Activated CD8-positive, alpha-beta T cell treated with anti-CD3 and anti-CD28 coated beads for 36 hours (primary cell): ENCODE measurements at regions not wholly inside any gene's neighbourhood (a gene's known extent, or its start where the extent isn't known, plus 50 kb on each side); places are given as distances from the start of the nearest gene placed in this dataset.

Source experiments
- ATAC-seq: fragments of 200-7000 bp; cut with Tn5 transposase; one replicate; pipeline ENCODE4 v1.10.0; 2021; ENCODE audit warnings: mild to moderate bottlenecking, moderate library complexity
- CTCF ChIA-PET: fragments of 350-600 bp; sonication (Branson Sonifier 250); formaldehyde crosslinking; loops from one replicate; lab custom pipeline; 2021; ENCODE audit warnings: antibody characterized with exemption; lab: Charles Lee
- POLR2A ChIA-PET: fragments of 350-600 bp; sonication (Branson Sonifier 250); formaldehyde crosslinking; loops from one replicate; lab custom pipeline; 2021; ENCODE audit warnings: antibody characterized with exemption; lab: Charles Lee
- DNase-seq: peaks from one replicate; pipeline ENCODE4 v3.0.0-alpha.2; 2020
- H3K27ac Mint-ChIP-seq: one replicate; pipeline ENCODE4 v1.8.0; 2021; ENCODE audit warnings: mild to moderate bottlenecking, mixed read lengths
- H3K27me3 Mint-ChIP-seq: one replicate; pipeline ENCODE4 v1.8.0; 2021; ENCODE audit warnings: mixed read lengths
- H3K36me3 Mint-ChIP-seq: one replicate; pipeline ENCODE4 v1.8.0; 2021; ENCODE audit warnings: low read depth, mixed read lengths
- H3K4me1 Mint-ChIP-seq: one replicate; pipeline ENCODE4 v1.8.0; 2021; ENCODE audit warnings: low read depth, mixed read lengths
- H3K4me3 Mint-ChIP-seq: one replicate; pipeline ENCODE4 v1.8.0; 2021; ENCODE audit warnings: mild to moderate bottlenecking, moderate library complexity, mixed read lengths
- H3K9me3 Mint-ChIP-seq: one replicate; pipeline ENCODE4 v1.8.0; 2021; ENCODE audit warnings: mixed read lengths
- intact Hi-C: fragments of 100-400 bp; cut with micrococcal nuclease; formaldehyde crosslinking; loops from one replicate; pipeline ENCODE4 v1.10.0; 2022
- TF ChIP-seq, protein P1 (sequence below): fragments of 200-600 bp; IDR thresholded peaks from one replicate; pipeline ENCODE4 v1.8.0; 2022; ENCODE audit warnings: antibody characterized with exemption, mild to moderate bottlenecking

DNA sequence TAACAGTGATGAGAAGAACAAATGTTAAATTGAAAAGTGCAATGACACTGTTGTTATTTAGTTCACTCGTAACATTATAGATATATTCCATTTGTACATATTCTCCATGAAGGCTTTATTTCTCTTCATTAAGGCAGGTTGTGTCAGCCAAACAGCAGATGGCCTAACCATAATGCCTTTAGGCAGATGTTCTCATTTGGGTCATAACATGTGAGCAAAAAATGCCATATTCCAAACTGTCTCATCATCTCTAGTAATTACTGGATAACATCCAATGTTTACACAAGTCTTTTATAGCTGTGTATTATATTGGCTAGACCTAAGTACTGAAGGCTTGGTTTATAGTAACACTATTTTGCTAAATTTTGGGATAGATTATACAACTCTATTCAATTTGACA is 87.2 kb upstream of the CHODL start:
- DNase-seq (no peak), ATAC-seq (no peak)
- Mint-ChIP-seq H3K27ac (no peak overlapping the region), H3K9me3 (peaks cover 4% of the 10 kb centered on the region), H3K36me3 (no peaks in the 10 kb centered on the region), H3K4me1 (peaks cover 13% of the 10 kb centered on the region), H3K27me3 (no peaks in the 10 kb centered on the region), H3K4me3 (no peak overlapping the region)
- POLR2A ChIA-PET: no interaction called here
- TF ChIP-seq, protein P1, sequence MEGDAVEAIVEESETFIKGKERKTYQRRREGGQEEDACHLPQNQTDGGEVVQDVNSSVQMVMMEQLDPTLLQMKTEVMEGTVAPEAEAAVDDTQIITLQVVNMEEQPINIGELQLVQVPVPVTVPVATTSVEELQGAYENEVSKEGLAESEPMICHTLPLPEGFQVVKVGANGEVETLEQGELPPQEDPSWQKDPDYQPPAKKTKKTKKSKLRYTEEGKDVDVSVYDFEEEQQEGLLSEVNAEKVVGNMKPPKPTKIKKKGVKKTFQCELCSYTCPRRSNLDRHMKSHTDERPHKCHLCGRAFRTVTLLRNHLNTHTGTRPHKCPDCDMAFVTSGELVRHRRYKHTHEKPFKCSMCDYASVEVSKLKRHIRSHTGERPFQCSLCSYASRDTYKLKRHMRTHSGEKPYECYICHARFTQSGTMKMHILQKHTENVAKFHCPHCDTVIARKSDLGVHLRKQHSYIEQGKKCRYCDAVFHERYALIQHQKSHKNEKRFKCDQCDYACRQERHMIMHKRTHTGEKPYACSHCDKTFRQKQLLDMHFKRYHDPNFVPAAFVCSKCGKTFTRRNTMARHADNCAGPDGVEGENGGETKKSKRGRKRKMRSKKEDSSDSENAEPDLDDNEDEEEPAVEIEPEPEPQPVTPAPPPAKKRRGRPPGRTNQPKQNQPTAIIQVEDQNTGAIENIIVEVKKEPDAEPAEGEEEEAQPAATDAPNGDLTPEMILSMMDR: no peak
- CTCF ChIA-PET: no interaction called here
- intact Hi-C loops: no loop called here

DNA sequence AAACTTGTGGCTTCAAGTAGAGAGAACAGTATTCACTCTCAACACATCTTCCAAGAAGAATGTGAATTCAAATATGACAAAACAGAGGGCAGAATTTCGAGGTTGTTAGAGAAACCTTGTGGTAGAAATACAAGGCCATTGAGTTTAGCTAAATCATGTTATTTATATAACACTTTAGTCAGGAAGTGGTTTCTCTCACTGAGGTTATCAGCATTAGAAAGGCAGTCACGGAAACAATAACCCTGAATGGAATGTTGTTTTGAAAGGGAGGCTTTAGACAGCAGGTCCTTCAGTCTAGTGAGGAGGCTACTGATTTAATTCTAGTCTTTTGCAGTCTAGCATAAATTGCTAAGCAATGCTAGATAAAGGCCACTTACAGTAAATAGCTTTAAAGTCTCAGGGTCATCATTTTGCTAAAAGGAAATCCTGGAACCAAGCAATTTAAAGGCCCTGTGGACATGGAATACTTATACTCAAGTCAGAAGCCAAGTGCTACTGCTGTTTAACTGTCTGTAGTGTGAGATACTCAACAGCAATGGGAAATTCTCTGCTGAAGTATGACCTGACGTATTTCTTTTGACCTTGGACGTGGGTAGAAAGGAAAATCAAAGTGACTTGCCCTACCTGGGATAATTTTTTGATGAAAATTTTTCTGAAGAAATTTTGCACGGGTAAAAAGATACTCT is 89.0 kb upstream of the CHODL start:
- ATAC-seq (peak; percentile 10), DNase-seq (no peak)
- ChIA-PET POLR2A (no interaction called here), CTCF (no interaction called here)
- H3K27me3 Mint-ChIP-seq: no peaks in the 10 kb centered on the region
- H3K9me3 Mint-ChIP-seq: peaks cover 4% of the 10 kb centered on the region
- no peak overlapping the region for H3K27ac Mint-ChIP-seq
- intact Hi-C loops: no loop called here
- TF ChIP-seq, protein P1: no peak
- no peaks in the 10 kb centered on the region for H3K36me3 Mint-ChIP-seq
- H3K4me1 Mint-ChIP-seq: peaks cover 13% of the 10 kb centered on the region
- H3K4me3 Mint-ChIP-seq: no peak overlapping the region

DNA sequence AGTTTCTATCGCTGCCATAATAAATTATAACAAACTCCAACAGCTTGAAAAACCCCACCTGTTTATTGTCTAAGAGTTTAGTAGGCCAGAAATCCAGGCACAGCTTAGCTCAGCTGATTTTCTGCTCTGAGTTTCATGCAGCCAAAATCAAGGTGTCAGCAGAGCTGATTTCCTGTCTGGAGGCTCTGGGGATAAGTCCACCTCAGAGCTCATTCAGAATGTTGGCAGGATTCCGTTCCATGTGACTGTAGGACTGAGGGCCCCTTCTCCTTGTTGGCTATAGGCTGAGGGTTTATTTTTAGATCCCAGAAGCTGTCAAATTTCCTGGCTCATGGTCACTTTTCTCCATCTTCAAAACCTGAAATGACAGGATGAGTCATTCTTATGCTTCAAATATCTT is 91.6 kb upstream of the CHODL start:
- H3K36me3 Mint-ChIP-seq: no peaks in the 10 kb centered on the region
- POLR2A ChIA-PET: no interaction called here
- H3K27me3 Mint-ChIP-seq: no peaks in the 10 kb centered on the region
- intact Hi-C loops: no loop called here
- ATAC-seq (no peak), DNase-seq (no peak)
- peaks cover 13% of the 10 kb centered on the region for H3K4me1 Mint-ChIP-seq
- no peaks in the 10 kb centered on the region for H3K9me3 Mint-ChIP-seq
- H3K4me3 Mint-ChIP-seq: no peak overlapping the region
- no peak overlapping the region for H3K27ac Mint-ChIP-seq
- TF ChIP-seq, protein P1: no peak
- CTCF ChIA-PET: no interaction called here

DNA sequence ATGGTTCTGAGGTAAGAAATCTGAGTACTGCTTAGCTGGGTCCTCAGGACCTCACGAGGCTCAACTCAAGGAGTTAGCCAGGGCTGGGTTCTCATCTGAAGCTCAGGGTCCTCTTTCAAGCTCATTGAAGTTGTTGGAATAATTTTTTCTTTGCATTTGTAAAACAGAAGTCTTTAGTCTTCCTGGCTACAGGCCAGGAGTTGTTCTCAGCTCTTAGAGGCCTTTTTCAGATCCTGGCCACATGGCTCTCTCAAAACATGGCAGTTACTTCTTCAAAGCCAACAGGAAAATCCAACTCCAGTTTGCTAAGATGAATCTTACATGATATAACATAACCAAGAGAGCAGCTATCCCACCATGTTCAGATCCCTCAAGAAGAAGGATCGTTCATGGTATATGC is 92.3 kb upstream of the CHODL start:
- ATAC-seq (no peak), DNase-seq (no peak)
- no peaks in the 10 kb centered on the region for H3K36me3 Mint-ChIP-seq
- peaks cover 13% of the 10 kb centered on the region for H3K4me1 Mint-ChIP-seq
- intact Hi-C loops: no loop called here
- no peaks in the 10 kb centered on the region for H3K9me3 Mint-ChIP-seq
- CTCF ChIA-PET: no interaction called here
- no peaks in the 10 kb centered on the region for H3K27me3 Mint-ChIP-seq
- TF ChIP-seq, protein P1: no peak
- no peak overlapping the region for H3K4me3 Mint-ChIP-seq
- POLR2A ChIA-PET: no interaction called here
- no peak overlapping the region for H3K27ac Mint-ChIP-seq

DNA sequence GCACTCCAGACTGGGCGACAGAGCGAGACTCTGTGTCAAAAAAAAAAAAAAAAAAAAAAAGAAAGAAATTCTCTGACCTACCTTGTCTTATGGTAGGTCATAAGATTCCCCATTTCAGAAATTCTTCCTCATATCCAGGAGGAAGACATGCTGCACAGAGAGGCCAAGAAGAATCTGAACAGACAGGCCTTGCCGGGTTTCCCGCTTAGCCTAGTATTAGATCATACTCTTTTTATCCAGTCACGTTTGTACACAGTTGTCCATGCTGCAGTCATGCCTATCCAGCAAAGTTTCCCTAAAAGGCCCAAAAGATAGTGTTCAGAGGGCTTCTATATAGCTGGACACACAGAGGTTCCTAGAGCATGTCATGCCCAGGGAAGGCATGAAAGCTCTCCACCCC is 93.6 kb upstream of the CHODL start:
- no peak for ATAC-seq
- CTCF ChIA-PET: no interaction called here
- no peak for DNase-seq
- Mint-ChIP-seq H3K4me3 (no peak overlapping the region), H3K27me3 (no peaks in the 10 kb centered on the region), H3K36me3 (no peaks in the 10 kb centered on the region), H3K27ac (no peak overlapping the region), H3K9me3 (peaks cover 1% of the 10 kb centered on the region), H3K4me1 (peaks cover 11% of the 10 kb centered on the region)
- intact Hi-C loops: no loop called here
- POLR2A ChIA-PET: no interaction called here
- TF ChIP-seq, protein P1: no peak
